GM12875 (cell line): ENCODE measurements at regions not wholly inside any gene's neighbourhood (a gene's known extent, or its start where the extent isn't known, plus 50 kb on each side); places are given as distances from the start of the nearest gene placed in this dataset.

Experiments used
- H3K4me3 ChIP-seq: one replicate; pipeline ENCODE4 v1.5.1; 2011; ENCODE audit warnings: low read depth, low read length, control low read depth
- TF ChIP-seq, protein P1 (sequence below): IDR thresholded peaks from 2 replicates; pipeline ENCODE4 v1.5.1; 2011; ENCODE audit warnings: low read depth, mild to moderate bottlenecking, control low read depth, inconsistent platforms, low read length, moderate library complexity, borderline replicate concordance; ENCODE audit not compliant: insufficient read depth

DNA sequence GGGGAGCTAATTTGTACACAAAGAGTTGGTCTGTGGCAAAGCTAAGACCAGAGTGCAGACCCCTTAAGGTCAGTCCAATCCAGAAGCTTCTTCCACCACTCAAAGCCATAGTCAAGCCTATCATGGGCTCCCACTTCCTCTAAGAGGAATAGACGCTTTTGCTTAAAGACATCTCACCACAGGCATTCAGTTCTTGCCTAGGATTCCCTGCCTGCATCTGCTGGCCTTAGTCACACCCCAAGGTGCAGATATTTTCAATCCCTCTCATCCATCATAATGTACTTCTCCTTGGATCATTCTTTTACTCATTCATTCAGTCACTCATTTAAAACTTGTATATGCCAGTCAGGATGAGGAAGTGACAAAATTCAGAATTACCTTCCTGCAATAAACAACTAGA lies 179.6 kb upstream of the STT3B start:
- TF ChIP-seq, protein P1, sequence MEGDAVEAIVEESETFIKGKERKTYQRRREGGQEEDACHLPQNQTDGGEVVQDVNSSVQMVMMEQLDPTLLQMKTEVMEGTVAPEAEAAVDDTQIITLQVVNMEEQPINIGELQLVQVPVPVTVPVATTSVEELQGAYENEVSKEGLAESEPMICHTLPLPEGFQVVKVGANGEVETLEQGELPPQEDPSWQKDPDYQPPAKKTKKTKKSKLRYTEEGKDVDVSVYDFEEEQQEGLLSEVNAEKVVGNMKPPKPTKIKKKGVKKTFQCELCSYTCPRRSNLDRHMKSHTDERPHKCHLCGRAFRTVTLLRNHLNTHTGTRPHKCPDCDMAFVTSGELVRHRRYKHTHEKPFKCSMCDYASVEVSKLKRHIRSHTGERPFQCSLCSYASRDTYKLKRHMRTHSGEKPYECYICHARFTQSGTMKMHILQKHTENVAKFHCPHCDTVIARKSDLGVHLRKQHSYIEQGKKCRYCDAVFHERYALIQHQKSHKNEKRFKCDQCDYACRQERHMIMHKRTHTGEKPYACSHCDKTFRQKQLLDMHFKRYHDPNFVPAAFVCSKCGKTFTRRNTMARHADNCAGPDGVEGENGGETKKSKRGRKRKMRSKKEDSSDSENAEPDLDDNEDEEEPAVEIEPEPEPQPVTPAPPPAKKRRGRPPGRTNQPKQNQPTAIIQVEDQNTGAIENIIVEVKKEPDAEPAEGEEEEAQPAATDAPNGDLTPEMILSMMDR: no peak
- H3K4me3 ChIP-seq: no peak overlapping the region

GRCh38 chr3:31354373-31354772 lies 178.4 kb upstream of the STT3B start:
- no peak overlapping the region for H3K4me3 ChIP-seq

GRCh38 chr3:31355807-31356206 lies 176.9 kb upstream of the STT3B start:
- TF ChIP-seq, protein P1: no peak
- no peak overlapping the region for H3K4me3 ChIP-seq

More at GRCh38 chr3:31354373-31354772, 178.4 kb upstream of the STT3B start:
- TF ChIP-seq, protein P1: no peak

GRCh38 chr3:31356941-31357340 lies 175.8 kb upstream of the STT3B start:
- TF ChIP-seq, protein P1: no peak
- no peak overlapping the region for H3K4me3 ChIP-seq

- TF ChIP-seq, protein P1: no peak
- H3K4me3 ChIP-seq: no peak overlapping the region
These were observed 175.3 kb upstream of the STT3B start for GRCh38 chr3:31357451-31357850.

- H3K4me3 ChIP-seq: no peak overlapping the region
- TF ChIP-seq, protein P1: no peak
These were observed 174.2 kb upstream of the STT3B start for GRCh38 chr3:31358473-31359070.
